ENCODE measurements at regions not wholly inside any gene's neighbourhood (a gene's known extent, or its start where the extent isn't known, plus 50 kb on each side); places are given as distances from the start of the nearest gene placed in this dataset.

DNA sequence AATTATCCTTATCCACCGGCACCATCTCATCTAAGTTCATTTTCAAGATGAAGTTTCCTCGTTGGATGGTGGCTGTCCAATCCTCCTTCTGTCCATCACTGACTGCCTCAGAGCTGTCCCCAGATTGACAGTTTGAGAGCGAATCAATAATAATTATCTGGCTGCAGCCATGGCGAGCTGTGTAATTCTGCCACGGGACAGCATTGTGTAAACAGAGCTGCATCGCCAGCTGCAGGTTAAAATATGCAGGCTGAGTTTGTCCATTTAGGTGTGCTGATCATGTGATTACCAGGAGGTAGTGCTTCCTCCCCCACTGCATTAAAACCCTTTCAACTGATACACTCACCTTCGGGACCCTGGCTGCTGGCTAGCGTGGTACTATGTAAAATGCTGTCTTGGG lies 461.9 kb upstream of the ONECUT1 start:
- no peaks in the 10 kb centered on the region for H3K79me2 ChIP-seq (ENCODE audit: insufficient read depth, low read length)
- no peak overlapping the region for H3T11ph ChIP-seq (ENCODE audit: low read length)
- H2BK15ac ChIP-seq (ENCODE audit: low read depth, low read length) = no peak overlapping the region
- H3K4me2 ChIP-seq (ENCODE audit: insufficient read depth, insufficient read length, low read length) = no peak overlapping the region
- Mint-ChIP-seq H3K4me1 (peaks cover 10 to 15% of the 10 kb centered on the region in 2 experiments), H3K27ac (no peak overlapping the region), H3K4me3 (no peak overlapping the region), H3K36me3 (ENCODE audit: insufficient read depth in 1 of 3, low read depth in 3 of 3) (no peaks in the 10 kb centered on the region), H3K27me3 (ENCODE audit: low read depth) (no peaks in the 10 kb centered on the region; the same call in 1 of the 2 replicates), H3K9me3 (peaks cover 0 to 2% of the 10 kb centered on the region in 2 experiments; a peak in 1 of 5 replicates)
- no peak overlapping the region for H3K27ac ChIP-seq (ENCODE audit: insufficient read length, low read depth, low read length)
- H3K23ac ChIP-seq (ENCODE audit: insufficient read length, low read depth, low read length) = no peak overlapping the region
- H2AFZ ChIP-seq (ENCODE audit: low read length) = no peak overlapping the region
- no peak overlapping the region for H2BK120ac ChIP-seq (ENCODE audit: low read depth, low read length, poor library complexity, severe bottlenecking)
- H4K5ac ChIP-seq (ENCODE audit: insufficient read length, low read depth, low read length) = no peak overlapping the region
- H2BK20ac ChIP-seq (ENCODE audit: low read depth, low read length, poor library complexity, severe bottlenecking) = no peak overlapping the region
- TF ChIP-seq, protein P1, sequence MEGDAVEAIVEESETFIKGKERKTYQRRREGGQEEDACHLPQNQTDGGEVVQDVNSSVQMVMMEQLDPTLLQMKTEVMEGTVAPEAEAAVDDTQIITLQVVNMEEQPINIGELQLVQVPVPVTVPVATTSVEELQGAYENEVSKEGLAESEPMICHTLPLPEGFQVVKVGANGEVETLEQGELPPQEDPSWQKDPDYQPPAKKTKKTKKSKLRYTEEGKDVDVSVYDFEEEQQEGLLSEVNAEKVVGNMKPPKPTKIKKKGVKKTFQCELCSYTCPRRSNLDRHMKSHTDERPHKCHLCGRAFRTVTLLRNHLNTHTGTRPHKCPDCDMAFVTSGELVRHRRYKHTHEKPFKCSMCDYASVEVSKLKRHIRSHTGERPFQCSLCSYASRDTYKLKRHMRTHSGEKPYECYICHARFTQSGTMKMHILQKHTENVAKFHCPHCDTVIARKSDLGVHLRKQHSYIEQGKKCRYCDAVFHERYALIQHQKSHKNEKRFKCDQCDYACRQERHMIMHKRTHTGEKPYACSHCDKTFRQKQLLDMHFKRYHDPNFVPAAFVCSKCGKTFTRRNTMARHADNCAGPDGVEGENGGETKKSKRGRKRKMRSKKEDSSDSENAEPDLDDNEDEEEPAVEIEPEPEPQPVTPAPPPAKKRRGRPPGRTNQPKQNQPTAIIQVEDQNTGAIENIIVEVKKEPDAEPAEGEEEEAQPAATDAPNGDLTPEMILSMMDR (conservative IDR thresholded peaks at IDR 0.05) = no peak
- no peaks in the 10 kb centered on the region for H4K20me1 ChIP-seq (ENCODE audit: control insufficient read depth, insufficient read depth, insufficient read length)
- H3K9me3 ChIP-seq (ENCODE audit: control insufficient read depth, low read depth, low read length) = no peaks in the 10 kb centered on the region
- no peak overlapping the region for H3K4ac ChIP-seq (ENCODE audit: low read depth, low read length)
- H4K91ac ChIP-seq (ENCODE audit: insufficient read length, low read depth, low read length) = no peak overlapping the region
- H3K56ac ChIP-seq (ENCODE audit: insufficient read length, low read depth, low read length) = no peak overlapping the region
- H3K14ac ChIP-seq (ENCODE audit: insufficient read depth, low read length) = no peak overlapping the region
- H3K27me3 ChIP-seq (ENCODE audit: insufficient read depth, low read length) = no peaks in the 10 kb centered on the region
- H3K23me2 ChIP-seq (ENCODE audit: insufficient read length, low read depth, low read length, poor library complexity, severe bottlenecking) = no peaks in the 10 kb centered on the region
- no peak overlapping the region for H3K18ac ChIP-seq (ENCODE audit: insufficient read length, low read depth, low read length)
- no CpG with 5 or more reads among the region's 8 CpGs for WGBS (ENCODE audit: extremely low coverage, insufficient read length, low lambda C conversion rate)
- no peak overlapping the region for H4K8ac ChIP-seq (replicated peaks; ENCODE audit: insufficient read length, low read depth, low read length)
- no peak for DNase-seq
- no peak overlapping the region for H2BK12ac ChIP-seq (ENCODE audit: insufficient read length, low read depth, low read length)
- no peak overlapping the region for H2BK5ac ChIP-seq (ENCODE audit: insufficient read length, low read length)
- H3K4me1 ChIP-seq (ENCODE audit: insufficient read depth, low read length) = no peaks in the 10 kb centered on the region
- H3K9ac ChIP-seq (ENCODE audit: extremely low read depth, insufficient read length, low read length) = no peak overlapping the region
- H3K79me1 ChIP-seq (ENCODE audit: insufficient read depth, low read depth, low read length, poor library complexity, severe bottlenecking) = no peaks in the 10 kb centered on the region
- H2AK5ac ChIP-seq (ENCODE audit: insufficient read length, low read length) = no peak overlapping the region
